ENCODE measurements at regions not wholly inside any gene's neighbourhood (a gene's known extent, or its start where the extent isn't known, plus 50 kb on each side); places are given as distances from the start of the nearest gene placed in this dataset.

DNA sequence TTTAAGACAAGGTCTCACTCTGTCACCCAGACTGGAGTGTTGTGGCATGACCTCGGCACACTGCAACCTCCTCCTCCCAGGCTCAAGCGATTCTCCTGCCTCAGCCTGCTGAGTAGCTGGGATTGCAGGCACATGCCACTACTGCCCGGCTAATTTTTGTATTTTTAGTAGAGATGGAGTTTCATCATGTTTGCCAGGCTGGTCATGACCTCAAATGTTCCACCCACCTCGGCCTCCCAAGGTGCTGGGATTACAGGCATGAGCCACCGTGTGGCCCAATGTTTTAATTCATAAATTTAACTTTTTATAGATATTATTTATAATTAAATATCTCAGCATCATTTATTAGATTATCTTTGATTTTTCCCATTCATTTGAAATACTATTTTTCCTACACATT is 658.0 kb upstream of the NRG3 start:
- POLR2A ChIA-PET: no interaction called here

DNA sequence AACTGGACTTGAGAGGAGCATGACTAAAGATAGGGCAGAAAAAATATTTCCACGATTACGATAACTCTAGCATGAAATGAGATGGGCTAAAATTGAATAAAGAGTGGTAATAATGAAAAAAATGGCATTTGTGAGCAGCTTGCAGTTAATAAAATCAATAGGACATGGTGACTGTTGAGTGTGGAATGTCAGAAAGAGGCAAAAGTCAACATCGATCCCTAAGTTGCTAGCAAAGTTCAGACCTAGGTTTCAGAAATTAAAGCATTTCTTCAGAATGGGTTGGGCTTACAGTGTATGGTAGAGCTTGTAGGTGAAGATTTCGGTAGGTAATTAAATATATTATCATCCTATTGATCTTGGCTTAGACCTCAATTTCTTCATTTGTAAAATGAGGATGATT is 656.7 kb upstream of the NRG3 start:
- no peak overlapping the region for H3K4me2 ChIP-seq (replicated peaks; ENCODE audit: low read depth, low read length, poor library complexity, severe bottlenecking)
- no peaks in the 10 kb centered on the region for H3K4me1 ChIP-seq (ENCODE audit: control insufficient read depth in 2 of 2, insufficient read depth in 2 of 2, low read length in 2 of 2)
- no peak for DNase-seq
- H3K79me2 ChIP-seq (ENCODE audit: control insufficient read depth, insufficient read depth, low read length): no peaks in the 10 kb centered on the region
- intact Hi-C loops (cut with micrococcal nuclease): no loop called here
- Mint-ChIP-seq H3K27ac (no peak overlapping the region), H3K9me3 (ENCODE audit: insufficient read depth) (no peaks in the 10 kb centered on the region), H3K27me3 (no peaks in the 10 kb centered on the region), H3K4me1 (no peaks in the 10 kb centered on the region), H3K4me3 (no peak overlapping the region)
- no peak overlapping the region for H3K9ac ChIP-seq (ENCODE audit: low read length)
- H3K9me3 ChIP-seq (ENCODE audit: control extremely low read depth in 1 of 3, control insufficient read depth in 2 of 3, insufficient read depth in 1 of 3, low read length in 2 of 3): peaks cover 0 to 2% (median 0%) of the 10 kb centered on the region in 3 donors
- H3K36me3 ChIP-seq (replicated peaks in 1 of 2; ENCODE audit: control extremely low read depth in 1 of 2, control insufficient read depth in 1 of 2, extremely low read depth in 1 of 2, insufficient read depth in 2 of 2, low read length in 1 of 2): no peaks in the 10 kb centered on the region
- no peak for TF ChIP-seq EZH2 (IDR thresholded peaks at IDR 0.05; ENCODE audit: borderline replicate concordance, insufficient read depth, low read depth, low read length, poor library complexity, severe bottlenecking)
- TF ChIP-seq, protein P1, sequence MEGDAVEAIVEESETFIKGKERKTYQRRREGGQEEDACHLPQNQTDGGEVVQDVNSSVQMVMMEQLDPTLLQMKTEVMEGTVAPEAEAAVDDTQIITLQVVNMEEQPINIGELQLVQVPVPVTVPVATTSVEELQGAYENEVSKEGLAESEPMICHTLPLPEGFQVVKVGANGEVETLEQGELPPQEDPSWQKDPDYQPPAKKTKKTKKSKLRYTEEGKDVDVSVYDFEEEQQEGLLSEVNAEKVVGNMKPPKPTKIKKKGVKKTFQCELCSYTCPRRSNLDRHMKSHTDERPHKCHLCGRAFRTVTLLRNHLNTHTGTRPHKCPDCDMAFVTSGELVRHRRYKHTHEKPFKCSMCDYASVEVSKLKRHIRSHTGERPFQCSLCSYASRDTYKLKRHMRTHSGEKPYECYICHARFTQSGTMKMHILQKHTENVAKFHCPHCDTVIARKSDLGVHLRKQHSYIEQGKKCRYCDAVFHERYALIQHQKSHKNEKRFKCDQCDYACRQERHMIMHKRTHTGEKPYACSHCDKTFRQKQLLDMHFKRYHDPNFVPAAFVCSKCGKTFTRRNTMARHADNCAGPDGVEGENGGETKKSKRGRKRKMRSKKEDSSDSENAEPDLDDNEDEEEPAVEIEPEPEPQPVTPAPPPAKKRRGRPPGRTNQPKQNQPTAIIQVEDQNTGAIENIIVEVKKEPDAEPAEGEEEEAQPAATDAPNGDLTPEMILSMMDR (IDR thresholded peaks at IDR 0.05): no peak
- H4K20me1 ChIP-seq (ENCODE audit: control insufficient read depth, insufficient read depth, low read length, poor library complexity, severe bottlenecking): no peaks in the 10 kb centered on the region
- ChIA-PET POLR2A (no interaction called here), CTCF (no interaction called here)
- no peak overlapping the region for H3K4me3 ChIP-seq (ENCODE audit: control extremely low read depth in 1 of 5, extremely low read depth in 1 of 5, insufficient read depth in 1 of 5, low read depth in 2 of 5, low read length in 4 of 5)
- no peaks in the 10 kb centered on the region for H3K27me3 ChIP-seq (replicated peaks in 1 of 4; ENCODE audit: control extremely low read depth in 1 of 4, control insufficient read depth in 3 of 4, insufficient read depth in 4 of 4, low read length in 3 of 4)
- ATAC-seq (ENCODE audit: low read depth): no peak
- 97% methylated on average over 3 of the region's 4 CpGs for WGBS (ENCODE audit: insufficient coverage)
- H2AFZ ChIP-seq (ENCODE audit: insufficient read depth, low read depth, low read length, poor library complexity, severe bottlenecking): no peak overlapping the region
- H3K27ac ChIP-seq (ENCODE audit: low read length in 2 of 2): no peak overlapping the region

More for the DNA sequence above, 658.0 kb upstream of the NRG3 start:
- H3K4me3 Mint-ChIP-seq: no peak overlapping the region
- Histone ChIP-seq H4K20me1 (ENCODE audit: control insufficient read depth, insufficient read depth, low read length, poor library complexity, severe bottlenecking) (no peaks in the 10 kb centered on the region), H3K27ac (ENCODE audit: low read length in 2 of 2) (no peak overlapping the region), H3K36me3 (replicated peaks in 1 of 2; ENCODE audit: control extremely low read depth in 1 of 2, control insufficient read depth in 1 of 2, extremely low read depth in 1 of 2, insufficient read depth in 2 of 2, low read length in 1 of 2) (no peaks in the 10 kb centered on the region), H3K9ac (ENCODE audit: low read length) (no peak overlapping the region), H3K4me1 (ENCODE audit: control insufficient read depth in 2 of 2, insufficient read depth in 2 of 2, low read length in 2 of 2) (no peaks in the 10 kb centered on the region), H3K4me3 (ENCODE audit: control extremely low read depth in 1 of 5, extremely low read depth in 1 of 5, insufficient read depth in 1 of 5, low read depth in 2 of 5, low read length in 4 of 5) (no peak overlapping the region), H3K79me2 (ENCODE audit: control insufficient read depth, insufficient read depth, low read length) (no peaks in the 10 kb centered on the region), H3K4me2 (replicated peaks; ENCODE audit: low read depth, low read length, poor library complexity, severe bottlenecking) (no peak overlapping the region), H2AFZ (ENCODE audit: insufficient read depth, low read depth, low read length, poor library complexity, severe bottlenecking) (no peak overlapping the region), H3K9me3 (ENCODE audit: control extremely low read depth in 1 of 3, control insufficient read depth in 2 of 3, insufficient read depth in 1 of 3, low read length in 2 of 3) (no peaks in the 10 kb centered on the region), H3K27me3 (replicated peaks in 1 of 4; ENCODE audit: control extremely low read depth in 1 of 4, control insufficient read depth in 3 of 4, insufficient read depth in 4 of 4, low read length in 3 of 4) (no peaks in the 10 kb centered on the region)
- no CpG with 5 or more reads among the region's 5 CpGs for WGBS (ENCODE audit: insufficient coverage)
- ATAC-seq (ENCODE audit: low read depth): no peak
- intact Hi-C loops (cut with micrococcal nuclease): no loop called here
- H3K27ac Mint-ChIP-seq: no peak overlapping the region
- DNase-seq: no peak
- H3K4me1 Mint-ChIP-seq: no peaks in the 10 kb centered on the region
- no peaks in the 10 kb centered on the region for H3K9me3 Mint-ChIP-seq (ENCODE audit: insufficient read depth)
- no peaks in the 10 kb centered on the region for H3K27me3 Mint-ChIP-seq
- CTCF ChIA-PET: no interaction called here
- TF ChIP-seq, protein P1 (IDR thresholded peaks at IDR 0.05): no peak
- TF ChIP-seq EZH2 (IDR thresholded peaks at IDR 0.05; ENCODE audit: borderline replicate concordance, insufficient read depth, low read depth, low read length, poor library complexity, severe bottlenecking): no peak

Measured in B cell (primary cell).